ENCODE measurements at regions not wholly inside any gene's neighbourhood (a gene's known extent, or its start where the extent isn't known, plus 50 kb on each side); places are given as distances from the start of the nearest gene placed in this dataset.
A peak's percentile ranks its signal among the peaks of the same experiment; 100 is the strongest.

DNA sequence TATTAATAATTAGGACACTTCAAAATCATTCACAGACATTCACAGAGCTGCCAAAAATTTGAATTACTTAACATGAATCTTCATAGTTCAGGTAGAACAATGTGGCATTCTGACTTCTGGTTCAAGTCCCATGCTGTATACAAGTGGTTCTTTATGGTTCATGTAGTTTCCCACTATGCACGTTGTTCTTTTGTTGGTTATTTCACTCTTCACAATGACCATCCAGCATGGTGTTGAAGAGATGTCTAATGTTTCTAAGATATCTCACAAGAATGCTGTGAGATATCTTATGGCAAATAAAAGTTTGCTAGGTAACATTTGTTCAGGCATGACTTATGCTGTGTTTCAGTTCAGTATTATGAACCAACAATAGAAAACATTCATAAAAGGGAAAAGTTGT is 88.2 kb upstream of the SLITRK6 start:
- no peak overlapping the region for H3K27ac ChIP-seq
- CTCF ChIA-PET = no interaction called here
- no peak for TF ChIP-seq CTCF (conservative IDR thresholded peaks at IDR 0.05; ENCODE audit: low read depth)
- DNase-seq (ENCODE audit: low spot score) = no peak
- POLR2A ChIA-PET (ENCODE audit: low non-redundant PET) = no interaction called here

- H3K27ac ChIP-seq = no peak overlapping the region
- TF ChIP-seq CTCF (conservative IDR thresholded peaks at IDR 0.05; ENCODE audit: low read depth) = no peak
- no peak for DNase-seq (ENCODE audit: low spot score)
- ChIA-PET POLR2A (ENCODE audit: low non-redundant PET) (no interaction called here), CTCF (no interaction called here)
Measured at GRCh38 chr13:85879014-85879413, 79.8 kb upstream of the SLITRK6 start.

- POLR2A ChIA-PET (ENCODE audit: low non-redundant PET) = no interaction called here
- no peak overlapping the region for H3K27ac ChIP-seq
- DNase-seq (ENCODE audit: low spot score) = peak; percentile 1
- CTCF ChIA-PET = interaction anchor here (0.6 to 0.7 kb wide), 2 partner anchors 1106 to 1164 kb away, joined by 3 to 4 read pairs; no protein-coding TSS in a partner anchor
- TF ChIP-seq CTCF (conservative IDR thresholded peaks at IDR 0.05; ENCODE audit: low read depth) = no peak
Measured at GRCh38 chr13:85864963-85865530, 65.8 kb upstream of the SLITRK6 start.

DNA sequence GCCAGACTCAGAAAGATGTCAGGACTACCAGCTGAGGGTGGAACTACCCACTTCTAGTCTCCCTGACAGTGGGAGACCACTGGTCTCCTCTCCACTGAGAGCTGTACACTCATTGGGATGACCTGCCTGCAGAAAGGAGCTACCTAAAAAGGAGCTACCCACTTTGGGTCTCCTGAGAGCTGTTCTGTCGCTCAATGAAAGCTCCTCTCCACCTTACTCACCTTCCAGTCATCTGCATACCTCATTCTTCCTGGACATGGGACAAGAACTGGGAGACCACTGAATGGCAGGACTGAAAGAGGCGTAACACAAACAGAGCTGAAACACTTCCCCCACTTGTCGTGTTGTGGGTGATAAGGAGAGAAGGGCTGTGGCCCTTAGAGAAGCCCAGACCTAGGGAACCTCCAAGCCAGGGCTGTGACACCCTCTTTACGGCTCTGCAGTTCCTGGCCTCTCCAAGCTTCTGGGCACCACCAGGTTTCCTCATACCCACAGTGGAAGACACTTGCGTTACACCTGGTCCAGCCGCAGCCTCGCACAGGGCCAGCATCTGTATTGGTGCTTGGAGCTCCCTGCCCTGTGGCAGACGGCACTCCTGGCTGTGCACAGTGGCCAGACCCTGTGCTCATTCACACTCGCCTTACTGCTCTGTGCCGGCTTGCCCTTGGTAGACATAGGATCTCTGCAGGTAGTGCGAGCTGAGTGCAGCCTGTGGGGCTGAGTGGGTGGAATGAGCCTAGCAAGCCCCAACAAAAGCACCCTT is 54.9 kb upstream of the SLITRK6 start:
- ChIA-PET CTCF (no interaction called here), POLR2A (ENCODE audit: low non-redundant PET) (no interaction called here)
- no peak for TF ChIP-seq CTCF (conservative IDR thresholded peaks at IDR 0.05; ENCODE audit: low read depth)
- H3K27ac ChIP-seq = no peak overlapping the region
- DNase-seq (ENCODE audit: low spot score) = no peak

DNA sequence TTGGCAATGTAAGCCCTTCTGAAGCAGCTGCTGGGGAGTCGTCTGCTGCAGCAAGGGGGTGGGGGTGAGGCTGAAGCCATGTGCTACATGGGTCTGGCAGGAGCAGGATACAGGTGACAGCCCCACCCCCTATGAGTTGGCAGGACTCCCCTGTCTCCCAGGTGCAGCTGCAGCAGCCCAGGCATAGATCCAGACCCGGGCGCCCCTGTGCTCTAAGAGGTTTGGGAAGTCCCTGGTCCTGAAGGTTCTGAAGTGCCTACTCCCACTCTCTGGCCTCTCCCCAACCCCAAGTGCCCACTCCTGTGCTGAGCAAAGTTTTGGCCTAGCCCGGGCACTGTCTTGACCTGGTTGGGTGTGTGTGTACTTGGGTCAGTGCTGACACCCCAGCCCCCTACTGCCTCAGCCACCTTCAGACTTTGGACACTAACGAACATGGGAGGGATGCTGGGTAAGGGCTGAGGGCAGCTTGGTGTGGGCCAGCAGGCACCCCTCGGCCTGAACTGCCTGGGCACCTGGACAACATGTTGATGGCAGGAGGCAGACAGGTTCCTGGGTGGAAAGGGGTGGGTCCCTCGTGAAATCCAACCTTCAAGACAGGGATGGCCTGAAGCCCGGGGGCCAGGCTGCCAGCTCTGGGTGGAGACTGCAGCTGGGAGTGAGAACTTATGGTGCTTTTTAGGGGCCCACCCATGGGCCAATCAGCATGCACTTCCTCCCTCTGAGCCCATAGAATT is 54.1 kb upstream of the SLITRK6 start:
- ChIA-PET POLR2A (ENCODE audit: low non-redundant PET) (no interaction called here), CTCF (no interaction called here)

More for the DNA sequence above, 54.1 kb upstream of the SLITRK6 start:
- DNase-seq (ENCODE audit: low spot score) = no peak
- H3K27ac ChIP-seq = no peak overlapping the region
- no peak for TF ChIP-seq CTCF (conservative IDR thresholded peaks at IDR 0.05; ENCODE audit: low read depth)

All from RWPE1 (cell line).